NAMALWA (cell line): ENCODE measurements at regions not wholly inside any gene's neighbourhood (a gene's known extent, or its start where the extent isn't known, plus 50 kb on each side); places are given as distances from the start of the nearest gene placed in this dataset.
"Not testable (repeated sequence)": the region's sequence is repeated elsewhere in the genome, so short reads cannot be mapped to it uniquely, and the experiment has no call there.

ENCODE experiments used
- DNase-seq: peaks from one replicate; pipeline ENCODE4 v3.0.0-alpha.2; 2015; ENCODE audit warnings: low spot score

DNA sequence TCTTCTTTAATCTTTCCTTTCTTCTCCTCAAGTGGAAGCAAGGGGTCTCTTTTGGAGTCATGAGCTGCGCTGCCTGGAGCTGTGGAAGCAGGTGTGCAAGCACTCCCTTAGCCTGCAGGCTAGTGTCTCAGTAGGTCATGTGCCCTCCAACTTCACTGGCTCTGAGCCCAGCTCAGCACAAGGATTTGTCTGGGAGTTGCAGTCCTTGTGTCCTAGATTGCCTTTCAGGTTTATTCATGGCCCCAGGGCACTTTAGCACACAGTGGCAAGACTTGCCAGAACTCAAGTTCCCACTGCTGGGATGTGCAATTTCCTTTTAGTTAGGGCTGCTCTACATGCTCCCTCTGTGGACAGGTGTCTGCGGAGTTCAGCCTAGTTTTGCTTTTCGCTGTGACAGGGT, 211.7 kb downstream of the LIG4 start:
- no peak for DNase-seq

DNA sequence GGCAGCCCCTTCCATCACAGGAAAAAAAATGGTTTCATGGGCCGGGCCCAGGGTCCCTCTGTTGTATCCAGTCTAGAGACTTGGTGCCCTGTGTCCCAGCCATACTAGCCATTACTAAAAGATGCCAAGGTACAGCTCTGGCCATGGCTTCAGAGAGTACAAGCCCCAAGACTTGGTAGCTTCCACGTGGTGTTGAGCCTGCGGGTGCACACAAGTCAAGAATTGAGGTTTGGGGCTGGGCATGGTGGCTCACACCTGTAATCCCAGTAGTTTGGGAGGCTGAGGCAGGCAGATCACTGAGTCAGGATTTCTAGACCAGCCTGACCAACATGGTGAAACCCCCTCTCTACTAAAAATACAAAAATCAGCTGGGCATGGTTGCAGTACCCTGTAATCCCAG, 214.3 kb downstream of the LIG4 start:
- DNase-seq, result no peak

DNA sequence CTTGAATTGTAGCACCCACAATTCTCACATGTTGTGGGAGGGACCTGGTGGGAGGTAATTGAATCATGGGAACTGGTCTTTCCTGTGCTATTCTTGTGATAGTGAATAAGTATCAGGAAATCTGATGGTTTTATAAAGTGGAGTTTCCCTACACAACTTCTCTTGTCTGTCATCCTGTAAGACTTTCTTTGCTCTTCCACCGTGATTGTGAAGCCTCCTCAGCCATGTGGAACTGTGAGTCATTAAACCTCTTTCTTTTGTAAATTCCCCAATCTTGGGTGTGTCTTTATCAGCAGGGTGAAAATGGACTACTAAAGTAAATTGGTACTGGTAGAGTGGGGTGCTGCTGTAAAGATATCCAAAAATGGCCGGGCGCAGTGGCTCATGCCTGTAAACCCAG, 215.6 kb downstream of the LIG4 start:
- DNase-seq, result no peak

DNA sequence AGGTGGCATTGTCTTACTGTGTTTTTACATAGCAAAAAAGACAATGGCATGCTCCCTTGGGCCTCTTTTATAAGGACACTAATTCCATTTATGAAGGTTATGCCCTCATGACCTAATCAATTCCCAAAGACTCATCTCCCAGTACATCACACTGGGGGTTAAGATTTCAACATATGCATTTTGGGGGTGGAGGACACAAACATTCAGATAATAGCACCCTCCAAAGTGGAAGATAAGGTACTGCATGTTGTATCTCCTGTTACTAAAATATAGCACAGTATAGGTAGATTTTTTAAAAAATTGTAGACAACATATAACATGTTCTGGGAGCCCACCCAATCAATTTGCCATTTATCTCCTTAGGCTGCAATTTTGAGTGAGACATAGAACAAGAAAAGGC, 221.2 kb downstream of the LIG4 start:
- DNase-seq, result no peak

DNA sequence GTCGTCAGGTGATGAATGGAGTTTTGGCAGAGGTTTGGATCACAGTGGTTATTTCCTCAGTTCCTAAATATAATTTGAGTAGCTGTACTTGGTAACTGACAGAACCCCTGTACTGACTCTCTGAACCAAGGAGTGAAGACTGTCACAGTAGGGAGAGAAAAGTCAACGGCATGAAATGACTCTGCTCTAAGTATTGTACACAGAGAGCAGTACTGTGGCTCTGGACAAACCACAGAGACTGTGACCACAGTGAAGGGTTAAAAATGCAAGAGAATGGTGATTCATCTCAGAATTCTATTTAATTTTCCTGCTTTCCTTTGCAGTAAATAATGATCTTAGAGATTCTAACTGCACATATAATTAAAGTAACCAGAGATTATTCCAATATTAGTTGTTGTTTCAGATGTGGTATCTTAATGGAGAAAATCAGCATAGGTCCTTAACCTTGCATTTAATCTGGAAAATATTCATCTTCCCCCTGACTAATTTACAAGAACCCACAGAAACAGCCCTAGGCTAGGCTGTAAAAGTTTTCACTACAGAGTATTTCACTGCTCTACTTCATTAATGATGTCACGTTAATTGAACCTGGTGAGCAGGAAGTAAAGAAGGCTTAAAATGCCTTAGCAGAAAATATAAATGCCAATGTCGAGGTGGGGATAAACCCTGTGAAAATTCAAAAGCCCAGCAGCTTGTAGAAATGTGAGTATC, 221.9 kb downstream of the LIG4 start:
- no peak for DNase-seq

DNA sequence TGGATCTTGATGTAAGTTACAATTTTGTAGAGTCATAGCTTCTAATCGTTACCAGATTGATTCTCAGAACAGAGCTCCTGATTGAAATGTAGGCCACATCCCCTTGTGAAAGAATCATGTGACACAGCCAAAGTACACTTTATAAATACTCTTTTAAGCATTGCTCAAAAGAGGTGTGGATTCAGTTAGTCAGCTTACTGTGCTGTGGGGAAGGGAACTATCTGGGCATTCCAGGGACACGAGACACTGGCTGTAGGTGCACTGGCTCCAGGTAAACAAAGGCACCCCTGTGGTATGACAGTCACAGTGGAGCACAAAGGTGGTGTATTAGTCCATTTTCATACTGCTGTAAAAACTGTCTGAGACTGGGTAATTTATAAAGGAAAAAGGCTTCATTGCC, 222.8 kb downstream of the LIG4 start:
- DNase-seq, result no peak

DNA sequence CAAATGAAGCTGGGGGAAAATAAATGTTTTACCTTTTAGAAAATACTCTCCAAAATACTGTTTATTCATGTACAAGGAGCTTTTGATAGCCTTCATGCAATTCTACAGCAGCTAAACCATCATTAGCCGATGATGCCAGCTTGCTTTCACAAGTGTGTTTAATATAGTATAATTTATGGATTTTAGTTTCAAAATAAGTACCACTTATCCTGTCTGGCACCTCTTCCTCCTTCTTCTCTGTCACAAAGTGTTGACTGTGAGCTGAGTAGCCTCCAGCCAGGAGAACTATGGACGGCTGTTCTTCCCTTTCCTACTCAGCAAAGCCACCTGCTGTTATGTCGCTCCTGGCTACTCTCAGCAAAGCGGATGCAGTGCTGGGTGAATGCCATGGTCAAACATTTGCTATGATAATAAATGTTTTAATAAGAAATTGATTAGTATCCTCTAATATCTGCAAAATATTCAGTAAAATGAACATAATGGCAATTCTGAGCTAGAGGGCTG, 238.2 kb downstream of the LIG4 start:
- no peak for DNase-seq

DNA sequence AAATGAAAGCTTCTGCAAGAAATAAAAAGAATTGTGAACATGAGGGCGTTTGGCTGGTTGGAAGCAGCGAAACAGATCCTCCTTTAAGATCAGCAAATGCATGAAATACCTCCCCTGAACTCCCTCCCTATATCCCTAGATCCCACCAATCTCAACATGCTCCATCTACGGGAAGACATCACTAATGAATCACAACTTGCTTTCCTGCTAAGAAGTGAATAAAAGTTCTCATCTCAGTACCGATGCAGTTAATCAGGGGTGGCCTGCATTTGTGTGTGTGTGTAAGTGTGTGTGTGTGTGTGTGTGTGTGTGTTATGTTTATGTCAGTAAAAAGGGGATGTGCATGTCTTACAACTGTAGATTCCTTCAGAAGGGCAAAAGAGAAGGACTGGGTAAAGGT, 238.7 kb downstream of the LIG4 start:
- no peak for DNase-seq

DNA sequence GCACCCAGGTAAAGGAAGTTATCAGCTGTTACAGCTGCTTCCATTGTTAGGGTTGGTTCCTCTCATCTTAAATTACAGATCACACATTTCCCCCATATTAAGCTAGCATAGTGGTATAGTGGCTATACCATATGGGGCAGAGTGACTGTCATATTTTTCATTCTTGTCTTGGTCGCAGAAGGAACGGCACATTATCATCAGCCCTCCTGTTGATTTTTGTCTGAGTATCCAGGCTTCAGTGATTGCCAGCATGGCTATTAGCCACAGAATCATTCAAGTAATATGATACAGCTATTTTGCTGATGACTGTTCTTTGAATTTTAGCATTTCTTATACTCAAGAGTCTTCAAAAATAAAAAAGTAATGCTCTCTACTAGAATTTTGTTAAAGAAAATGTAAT, 240.9 kb downstream of the LIG4 start:
- no peak for DNase-seq

DNA sequence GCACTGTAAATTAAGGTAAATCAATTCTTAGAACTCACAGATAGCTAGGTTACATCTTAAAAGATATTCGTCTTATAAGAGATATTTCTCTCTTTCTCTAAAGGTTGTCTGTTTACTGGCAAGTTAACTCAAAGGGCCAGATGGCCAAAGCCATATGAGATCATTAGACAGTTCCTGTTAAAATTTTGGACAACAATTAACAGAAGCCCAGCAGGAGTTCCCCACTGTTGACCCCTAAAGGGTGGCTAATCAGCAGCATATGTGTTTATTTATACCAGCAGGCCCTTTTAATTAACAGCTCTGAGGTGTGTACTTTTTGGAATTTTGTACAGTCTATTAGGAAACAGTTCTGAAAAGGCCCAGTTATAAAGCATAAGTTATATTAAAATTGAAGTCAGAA, 245.8 kb downstream of the LIG4 start:
- no peak for DNase-seq

DNA sequence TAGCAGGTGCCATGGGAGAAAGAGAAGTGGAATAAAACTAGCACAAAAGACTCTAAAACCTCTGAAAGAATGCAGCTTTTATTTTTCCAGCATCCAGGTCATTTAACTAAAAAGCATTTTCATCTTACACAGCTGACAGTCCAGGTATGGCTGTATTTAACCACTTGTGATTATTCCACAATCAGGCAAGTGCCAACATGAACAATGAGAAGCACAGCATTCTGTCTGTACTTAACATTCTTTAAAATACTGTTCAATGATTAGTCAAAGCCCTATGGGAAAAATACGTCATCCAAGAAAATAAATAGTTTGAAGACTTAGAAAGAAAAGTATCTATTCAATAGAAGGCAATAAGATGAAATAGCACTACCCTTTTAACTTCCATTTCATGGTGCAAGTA, 246.9 kb downstream of the LIG4 start:
- DNase-seq, result no peak

DNA sequence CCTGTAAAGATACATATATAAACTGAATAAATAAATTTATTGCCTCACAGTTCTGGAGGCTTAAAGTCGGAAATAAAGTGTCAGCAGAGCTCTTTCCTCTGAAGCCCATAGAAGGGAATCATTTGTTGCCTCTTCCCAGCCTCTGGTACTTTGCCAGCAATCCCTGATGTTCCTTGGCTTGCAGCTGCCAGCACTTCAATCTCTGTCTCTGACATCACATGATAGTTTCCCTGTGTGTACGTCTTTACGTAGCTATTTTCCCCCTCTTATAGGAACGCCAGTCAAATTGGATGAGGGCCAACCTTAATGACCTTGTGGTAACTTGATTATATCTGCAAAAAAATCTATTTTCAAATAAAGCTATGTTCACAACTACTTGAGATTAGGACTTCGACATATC, 250.9 kb downstream of the LIG4 start:
- no peak for DNase-seq

DNA sequence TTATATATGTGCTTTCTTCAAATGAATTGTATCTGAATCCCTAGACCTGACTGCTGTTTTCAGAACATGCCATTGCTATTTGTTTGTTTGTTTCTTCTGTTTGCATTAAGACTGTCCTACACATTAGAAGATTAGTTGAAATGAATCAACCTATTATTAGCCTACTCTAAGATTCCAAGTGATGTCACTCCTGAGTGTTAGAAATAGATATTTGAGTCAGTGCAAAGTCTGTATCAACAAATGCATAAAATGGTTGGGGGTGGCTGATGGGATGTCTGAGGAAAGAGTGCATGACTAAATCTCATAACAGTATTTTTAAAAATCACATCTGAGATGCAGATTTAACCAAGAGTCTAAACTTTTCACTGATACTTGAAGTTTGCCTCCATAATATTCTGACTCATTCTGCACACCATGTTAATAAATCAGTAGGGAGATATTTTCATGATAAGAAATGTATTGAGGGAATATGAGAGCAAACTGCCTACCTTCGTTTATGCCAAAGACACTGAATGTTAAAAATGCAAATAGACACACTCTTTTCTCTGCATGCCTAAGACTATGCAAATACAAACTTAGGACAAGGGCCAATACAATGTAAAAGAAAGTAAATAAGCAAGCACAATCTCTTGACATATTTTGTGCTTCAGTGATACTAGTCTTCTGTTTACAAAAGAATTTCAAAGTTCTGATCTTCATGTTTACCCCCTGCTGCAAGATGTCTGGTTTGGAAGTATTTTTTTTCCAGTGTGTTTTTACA, 253.3 kb downstream of the LIG4 start:
- DNase-seq, result no peak

DNA sequence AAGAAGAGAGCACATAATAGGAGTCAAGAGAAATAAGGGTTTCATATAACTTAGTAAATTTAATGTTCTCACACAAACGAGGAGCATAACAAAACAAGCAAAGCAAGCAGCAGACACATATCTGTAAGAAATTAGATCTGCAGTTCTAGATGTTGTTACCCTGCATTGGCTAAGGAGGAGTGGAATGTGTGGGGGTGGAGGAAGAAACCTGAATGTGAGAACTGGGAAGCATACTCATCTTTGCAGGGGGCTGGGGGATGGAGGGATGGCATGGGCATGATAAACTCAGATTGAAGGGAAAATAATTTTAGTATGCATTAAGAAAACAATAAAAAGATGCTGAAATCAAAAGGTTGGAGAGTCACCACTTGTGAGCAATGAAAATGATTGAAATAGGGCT, 255.0 kb downstream of the LIG4 start:
- DNase-seq, result no peak

DNA sequence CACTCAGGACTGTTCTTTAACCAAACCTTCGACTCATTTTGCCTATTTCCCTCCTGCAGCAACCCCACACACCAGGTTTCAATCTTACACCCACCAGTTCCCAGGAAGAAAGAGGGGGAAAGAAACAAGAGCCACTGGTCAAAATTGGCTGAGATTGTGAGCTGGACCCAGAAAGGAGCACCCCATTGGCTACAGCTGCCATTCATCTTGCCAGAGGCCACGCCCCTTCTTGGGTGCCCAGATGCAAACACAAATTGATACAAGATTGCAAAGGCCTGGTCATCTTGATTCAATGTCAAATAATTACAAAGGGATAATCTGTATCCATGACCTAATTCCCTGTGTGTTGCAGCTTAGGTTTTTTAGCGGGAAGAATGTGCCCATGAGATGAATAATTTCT, 258.4 kb downstream of the LIG4 start:
- no peak for DNase-seq

DNA sequence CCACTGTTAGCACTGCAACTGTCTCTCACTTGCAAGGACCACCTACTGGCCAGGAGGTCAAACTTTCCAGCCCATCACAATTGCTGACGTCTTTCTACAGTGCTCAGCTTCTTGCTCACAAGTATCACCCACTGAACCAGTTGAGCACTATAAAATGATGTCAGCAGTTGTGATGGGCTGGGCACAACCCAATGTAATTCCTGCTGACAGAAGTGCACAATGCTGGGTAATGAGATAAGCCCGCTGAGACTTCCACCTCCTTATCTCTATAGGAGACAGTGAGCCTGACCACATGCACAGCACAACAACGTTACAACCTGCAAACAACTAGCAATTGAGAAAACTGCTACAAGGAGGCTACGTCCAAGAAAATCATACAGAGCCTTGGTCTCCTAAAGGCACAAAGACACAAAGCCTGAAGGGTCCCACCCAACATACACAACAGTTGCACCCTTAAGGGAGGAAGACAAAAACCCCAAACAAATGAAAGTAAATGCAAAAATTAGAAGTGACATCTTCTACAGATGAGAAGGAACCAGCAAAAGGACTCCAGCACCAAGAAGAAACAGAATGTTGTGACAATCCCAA, 273.2 kb downstream of the LIG4 start:
- DNase-seq, result no peak

DNA sequence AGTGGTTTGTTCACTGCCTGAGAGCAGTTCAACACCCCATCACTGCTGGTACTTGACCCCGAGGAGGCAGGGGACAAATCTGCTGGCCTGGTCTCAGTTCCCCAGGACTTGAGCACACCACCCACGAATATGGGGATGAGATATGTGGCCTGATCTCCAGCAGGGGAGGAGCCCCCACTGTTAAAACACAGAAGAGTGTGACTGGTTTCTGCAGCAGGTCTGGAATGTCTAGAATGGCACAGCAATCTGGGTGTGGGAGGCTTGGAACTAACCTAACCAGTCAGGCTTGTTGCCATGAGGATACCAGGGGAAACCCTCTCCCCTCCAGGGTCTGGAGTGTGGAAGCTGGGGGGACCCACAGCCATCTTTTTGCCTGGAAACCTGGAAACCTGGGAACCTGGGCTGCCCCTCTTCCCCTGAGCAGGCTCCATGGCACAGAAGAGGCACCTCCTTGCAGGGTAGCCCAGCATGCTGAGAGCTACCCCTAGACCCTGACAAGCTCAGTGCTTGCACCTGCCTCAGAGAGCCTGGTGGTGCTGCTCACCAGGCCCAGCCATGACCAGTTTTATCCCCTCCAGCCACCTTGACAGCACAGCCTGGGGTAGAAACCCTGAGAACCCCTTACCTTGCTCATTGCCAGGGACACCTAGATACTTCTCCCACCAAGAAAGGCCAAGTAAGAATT, 273.8 kb downstream of the LIG4 start:
- DNase-seq, result no peak

DNA sequence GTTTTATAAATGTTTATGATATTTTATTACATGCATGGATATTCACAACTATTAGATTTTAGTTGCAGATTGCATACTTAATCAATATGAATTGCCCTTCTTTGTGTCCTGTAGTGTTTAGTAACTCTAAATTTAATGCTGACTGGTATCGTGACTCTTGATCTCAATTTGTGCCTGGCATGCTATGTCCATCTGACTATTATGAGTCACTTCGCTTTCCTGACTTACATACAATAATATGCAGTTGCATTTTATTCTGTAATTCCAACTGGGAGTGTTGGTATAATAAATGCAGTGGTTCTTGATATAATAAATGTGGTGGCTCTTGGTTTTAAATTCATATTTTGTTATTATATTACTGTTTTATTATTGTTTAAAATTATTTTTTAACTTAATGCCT, 277.5 kb downstream of the LIG4 start:
- no peak for DNase-seq

DNA sequence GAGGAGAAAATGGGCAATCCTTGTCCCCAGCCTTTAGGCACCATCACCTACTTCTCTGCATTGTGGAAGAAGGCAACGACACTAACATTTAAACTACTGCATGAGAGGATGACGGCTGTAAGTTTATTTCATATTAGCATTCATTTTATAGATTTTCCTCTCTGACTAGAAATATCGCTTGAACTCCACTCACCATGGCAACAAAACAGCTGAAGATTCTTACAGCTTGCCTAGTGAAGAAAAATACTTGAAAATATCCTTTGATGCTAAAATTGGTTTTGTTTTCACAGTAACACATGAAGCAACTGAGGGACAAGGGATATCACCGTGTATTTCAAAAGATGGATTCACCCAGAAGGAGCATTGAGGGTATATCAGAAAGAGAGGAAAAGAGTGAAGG, 284.3 kb downstream of the LIG4 start:
- no peak for DNase-seq

DNA sequence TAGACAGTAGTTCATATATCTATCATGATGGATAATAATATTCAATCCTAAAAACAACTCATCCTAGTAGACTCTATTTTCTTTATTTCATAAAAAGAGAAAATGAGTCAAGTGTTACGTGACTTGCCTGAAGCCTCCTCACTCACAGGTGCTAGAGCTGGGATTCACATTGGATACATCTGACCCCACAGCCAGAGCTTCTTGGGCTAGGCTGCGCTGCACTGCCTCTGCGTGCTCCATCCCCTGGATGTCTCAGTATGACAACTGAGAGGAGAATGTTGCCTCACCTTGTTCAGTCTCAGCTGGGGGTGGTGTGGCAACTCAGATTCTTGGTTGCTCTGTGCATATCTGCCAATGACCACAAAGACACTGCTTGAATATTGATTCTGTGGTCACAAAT, 286.6 kb downstream of the LIG4 start:
- DNase-seq, result no peak

DNA sequence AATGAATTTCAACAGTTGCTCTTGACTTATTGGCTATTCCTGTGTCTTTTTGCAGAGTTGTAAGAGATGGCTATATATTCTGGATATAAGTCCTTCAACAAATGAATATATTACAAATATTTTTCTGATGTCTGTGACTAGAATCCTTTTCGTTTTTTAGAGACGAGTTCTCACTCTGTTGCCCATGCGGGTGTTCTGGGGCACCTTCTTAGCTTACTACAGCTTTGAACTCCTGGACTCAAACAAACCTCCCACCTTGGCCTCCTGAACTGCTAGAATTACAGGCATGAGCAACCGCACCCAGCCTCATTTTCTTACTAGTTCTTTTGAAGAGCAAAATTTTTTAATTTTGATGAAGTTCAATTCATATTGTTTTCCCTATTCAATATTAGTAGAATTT, 287.8 kb downstream of the LIG4 start:
- DNase-seq, result no peak

DNA sequence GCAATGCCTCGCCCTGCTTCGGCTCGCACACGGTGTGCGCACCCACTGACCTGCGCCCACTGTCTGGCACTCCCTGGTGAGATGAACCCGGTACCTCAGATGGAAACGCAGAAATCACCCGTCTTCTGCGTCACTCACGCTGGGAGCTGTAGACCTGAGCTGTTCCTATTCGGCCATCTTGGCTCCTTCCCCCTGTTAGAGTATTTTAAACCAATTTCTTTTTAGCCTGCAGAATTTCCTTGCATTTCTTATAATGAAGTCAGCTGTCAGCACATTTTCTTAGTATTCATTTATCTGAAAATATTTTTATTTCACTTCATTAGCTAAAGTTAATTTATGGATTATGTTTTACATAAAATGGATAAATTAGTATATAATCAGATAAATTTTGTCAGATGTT, 288.8 kb downstream of the LIG4 start:
- DNase-seq, result not testable (repeated sequence)

DNA sequence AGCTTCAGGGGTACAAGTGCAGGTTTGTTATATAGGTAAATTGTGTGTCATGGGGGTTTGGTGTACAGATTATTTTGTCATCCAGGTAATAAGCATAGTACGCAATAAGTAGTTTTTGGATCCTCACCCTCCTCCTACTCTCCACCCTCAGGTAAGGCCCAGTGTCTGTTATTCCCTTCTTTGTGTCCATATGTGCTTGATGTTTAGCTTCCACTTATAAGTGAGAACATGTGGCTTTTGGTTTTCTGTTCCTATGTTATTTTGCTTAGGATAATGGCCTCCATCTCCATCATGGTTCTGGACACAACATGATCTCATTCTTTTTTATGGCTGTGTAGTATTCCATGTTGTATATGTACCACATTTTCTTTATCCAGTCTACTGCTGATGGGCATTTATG, 298.4 kb downstream of the LIG4 start:
- not testable (repeated sequence) for DNase-seq
